Stimulated activated CD4-positive, alpha-beta T cell treated with anti-CD3 and anti-CD28 coated beads, Interleukin-4, amount 100 ng/mL, for 4 hours (primary cell): ENCODE measurements at regions not wholly inside any gene's neighbourhood (a gene's known extent, or its start where the extent isn't known, plus 50 kb on each side); places are given as distances from the start of the nearest gene placed in this dataset.

ENCODE experiments used
- DNase-seq, 2 experiments: peaks; one replicate each; pipeline ENCODE4 v3.0.0-alpha.2; 2020

DNA sequence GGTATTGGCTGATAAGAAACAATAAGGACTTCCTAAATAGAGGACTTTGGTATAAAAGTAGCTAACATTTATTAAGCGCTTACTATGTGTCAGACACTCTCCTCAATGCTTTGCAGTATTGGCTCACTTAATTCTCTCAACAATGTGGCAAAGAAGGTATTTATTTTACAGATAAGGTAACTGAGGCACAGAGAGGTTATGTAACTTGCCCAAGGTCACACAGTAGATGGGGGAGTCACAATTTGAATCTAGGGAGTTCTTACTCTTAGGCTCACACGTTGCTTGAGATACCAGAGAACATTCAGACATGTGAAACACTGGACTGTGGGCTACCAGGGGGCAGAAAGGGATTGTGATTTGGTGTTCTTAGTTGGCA, 60.8 kb upstream of the GPR158 start:
- DNase-seq, result no peak

DNA sequence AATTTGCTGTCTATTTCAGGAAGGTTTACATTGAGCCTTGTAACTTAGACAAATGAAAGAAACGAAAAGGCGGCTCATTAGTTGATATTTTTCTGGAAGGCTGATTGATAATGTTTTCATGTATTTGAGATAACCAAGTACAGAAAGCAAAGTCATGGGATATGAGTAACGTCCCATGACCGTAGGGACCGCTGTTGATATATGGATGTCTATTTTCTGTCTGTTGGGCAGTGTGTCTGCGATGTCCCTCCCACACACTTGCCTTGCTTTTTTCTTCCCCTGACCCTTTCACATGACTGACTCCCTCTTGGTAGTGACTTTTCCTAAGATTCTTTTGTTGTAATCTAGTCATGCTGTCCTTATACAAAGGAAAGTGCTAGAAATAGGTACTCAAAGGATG, 57.0 kb upstream of the GPR158 start:
- DNase-seq, result no peak

DNA sequence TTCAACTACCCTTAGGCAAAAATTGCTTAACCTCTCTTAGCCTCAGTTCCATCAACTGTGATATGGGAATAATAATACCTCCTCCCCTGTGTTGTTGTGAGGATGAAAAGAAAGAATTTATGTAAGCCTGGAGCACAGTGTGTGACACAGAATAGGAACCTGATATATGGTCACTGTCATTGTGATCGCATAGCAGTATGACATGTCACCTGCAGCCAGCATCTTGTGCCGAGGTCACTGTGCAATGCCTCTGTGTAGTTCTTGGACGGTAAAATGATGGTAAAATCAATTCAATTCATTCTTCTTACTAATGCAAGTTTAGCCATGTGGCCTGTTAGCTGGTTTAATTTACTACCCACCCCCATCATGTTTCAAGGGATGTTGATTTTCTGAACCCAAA, 54.6 kb upstream of the GPR158 start:
- DNase-seq, result no peak
